ENCODE measurements at regions not wholly inside any gene's neighbourhood (a gene's known extent, or its start where the extent isn't known, plus 50 kb on each side); places are given as distances from the start of the nearest gene placed in this dataset.
A peak's percentile ranks its signal among the peaks of the same experiment; 100 is the strongest.
"Not testable (repeated sequence)": the region's sequence is repeated elsewhere in the genome, so short reads cannot be mapped to it uniquely, and the experiment has no call there.

DNA sequence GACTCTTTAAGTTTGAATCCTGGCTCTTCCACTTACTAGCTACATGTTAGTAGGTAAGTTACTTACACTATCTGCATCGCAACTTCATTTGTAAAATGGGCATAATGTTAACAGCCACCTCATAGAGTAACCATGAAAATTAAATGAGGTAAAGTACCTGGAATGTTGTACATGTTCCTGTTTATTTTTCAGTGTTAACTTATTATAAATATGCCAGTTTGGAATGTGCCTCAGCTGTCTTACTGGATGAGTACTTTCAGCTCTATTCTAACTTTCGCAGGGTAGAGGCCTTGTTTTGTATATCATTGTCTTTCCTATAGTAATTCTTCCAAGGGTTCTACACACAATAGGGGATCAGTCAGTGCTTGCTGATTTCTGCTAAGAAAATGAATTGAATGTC lies 167.4 kb downstream of the DUSP10 start:
- peak; percentile 57 for ATAC-seq
- no peak for DNase-seq
- peaks cover 22% of the 10 kb centered on the region for H3K4me1 ChIP-seq
- H3K4me3 ChIP-seq = no peak overlapping the region
- H3K36me3 ChIP-seq (replicated peaks in 1 of 2; ENCODE audit: insufficient read depth in 1 of 2, low read depth in 2 of 2) = no peaks in the 10 kb centered on the region
- peak overlapping the region in 1 of 4 donors; percentile 5 for H3K27ac ChIP-seq
- no peaks in the 10 kb centered on the region for H3K9me3 ChIP-seq
- no peaks in the 10 kb centered on the region for H3K27me3 ChIP-seq
- WGBS, 2 donors = 80 to 86% methylated on average over 2 of the region's 2 CpGs
- TF ChIP-seq, protein P1, sequence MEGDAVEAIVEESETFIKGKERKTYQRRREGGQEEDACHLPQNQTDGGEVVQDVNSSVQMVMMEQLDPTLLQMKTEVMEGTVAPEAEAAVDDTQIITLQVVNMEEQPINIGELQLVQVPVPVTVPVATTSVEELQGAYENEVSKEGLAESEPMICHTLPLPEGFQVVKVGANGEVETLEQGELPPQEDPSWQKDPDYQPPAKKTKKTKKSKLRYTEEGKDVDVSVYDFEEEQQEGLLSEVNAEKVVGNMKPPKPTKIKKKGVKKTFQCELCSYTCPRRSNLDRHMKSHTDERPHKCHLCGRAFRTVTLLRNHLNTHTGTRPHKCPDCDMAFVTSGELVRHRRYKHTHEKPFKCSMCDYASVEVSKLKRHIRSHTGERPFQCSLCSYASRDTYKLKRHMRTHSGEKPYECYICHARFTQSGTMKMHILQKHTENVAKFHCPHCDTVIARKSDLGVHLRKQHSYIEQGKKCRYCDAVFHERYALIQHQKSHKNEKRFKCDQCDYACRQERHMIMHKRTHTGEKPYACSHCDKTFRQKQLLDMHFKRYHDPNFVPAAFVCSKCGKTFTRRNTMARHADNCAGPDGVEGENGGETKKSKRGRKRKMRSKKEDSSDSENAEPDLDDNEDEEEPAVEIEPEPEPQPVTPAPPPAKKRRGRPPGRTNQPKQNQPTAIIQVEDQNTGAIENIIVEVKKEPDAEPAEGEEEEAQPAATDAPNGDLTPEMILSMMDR (IDR thresholded peaks at IDR 0.05) = no peak
- TF ChIP-seq POLR2A (IDR thresholded peaks at IDR 0.05) = no peak
- intact Hi-C loops (cut with DNase I) = no loop called here

DNA sequence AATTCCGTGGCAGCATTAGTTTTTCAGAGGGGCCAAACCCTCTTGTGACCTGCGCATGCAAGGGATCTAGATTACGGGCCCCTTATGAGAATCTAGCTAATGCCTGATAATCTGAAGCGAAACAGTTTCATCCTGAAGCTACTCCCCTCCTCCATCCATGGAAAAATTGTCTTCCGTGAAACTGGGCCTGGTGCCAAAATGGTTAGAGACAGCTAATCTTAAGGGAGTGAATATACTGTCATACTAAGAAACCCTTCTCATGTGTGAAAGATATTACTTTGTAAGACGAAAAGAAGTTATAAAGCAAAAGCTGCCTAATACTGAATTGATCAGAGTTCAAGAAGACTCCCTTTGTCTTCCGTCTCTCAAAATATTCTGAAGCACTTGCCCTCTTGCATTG lies 166.3 kb downstream of the DUSP10 start:
- no peak for ATAC-seq
- Histone ChIP-seq H3K9me3 (no peaks in the 10 kb centered on the region), H3K27me3 (no peaks in the 10 kb centered on the region), H3K36me3 (replicated peaks in 1 of 2; ENCODE audit: insufficient read depth in 1 of 2, low read depth in 2 of 2) (no peaks in the 10 kb centered on the region), H3K4me3 (no peak overlapping the region), H3K4me1 (peaks cover 22% of the 10 kb centered on the region), H3K27ac (no peak overlapping the region)
- TF ChIP-seq, protein P1 (IDR thresholded peaks at IDR 0.05) = no peak
- no peak for TF ChIP-seq POLR2A (IDR thresholded peaks at IDR 0.05)
- intact Hi-C loops (cut with DNase I) = no loop called here
- 75 to 80% methylated on average over 7 of the region's 7 CpGs for WGBS, 2 donors
- DNase-seq = no peak

DNA sequence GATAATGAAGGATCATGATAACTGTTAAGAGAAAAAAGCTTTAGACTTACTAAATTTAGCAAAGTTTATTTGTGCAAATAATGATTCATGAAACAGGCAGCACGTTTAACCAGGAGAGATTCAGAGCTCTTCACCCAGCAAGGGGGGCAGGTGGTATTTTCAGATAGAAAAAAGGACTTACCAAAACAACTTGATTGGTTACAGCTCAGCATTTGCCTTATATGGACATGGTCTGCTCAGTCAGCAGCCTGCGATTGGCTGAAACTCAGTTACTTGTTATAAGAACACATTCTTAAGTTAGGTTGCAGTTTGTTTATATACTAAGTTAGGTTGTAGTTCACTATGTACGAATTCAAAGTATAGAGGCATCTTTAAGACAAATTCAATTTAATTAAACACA lies 165.6 kb downstream of the DUSP10 start:
- intact Hi-C loops (cut with DNase I) = no loop called here
- no peaks in the 10 kb centered on the region for H3K27me3 ChIP-seq
- no peak for ATAC-seq
- H3K4me1 ChIP-seq = peaks cover 22% of the 10 kb centered on the region
- 51 to 60% methylated on average over 3 of the region's 3 CpGs for WGBS, 2 donors
- TF ChIP-seq, protein P1 (IDR thresholded peaks at IDR 0.05) = no peak
- TF ChIP-seq POLR2A (IDR thresholded peaks at IDR 0.05) = no peak
- no peak overlapping the region for H3K27ac ChIP-seq
- H3K4me3 ChIP-seq = no peak overlapping the region
- no peaks in the 10 kb centered on the region for H3K9me3 ChIP-seq
- H3K36me3 ChIP-seq (replicated peaks in 1 of 2; ENCODE audit: insufficient read depth in 1 of 2, low read depth in 2 of 2) = no peaks in the 10 kb centered on the region
- DNase-seq = no peak

DNA sequence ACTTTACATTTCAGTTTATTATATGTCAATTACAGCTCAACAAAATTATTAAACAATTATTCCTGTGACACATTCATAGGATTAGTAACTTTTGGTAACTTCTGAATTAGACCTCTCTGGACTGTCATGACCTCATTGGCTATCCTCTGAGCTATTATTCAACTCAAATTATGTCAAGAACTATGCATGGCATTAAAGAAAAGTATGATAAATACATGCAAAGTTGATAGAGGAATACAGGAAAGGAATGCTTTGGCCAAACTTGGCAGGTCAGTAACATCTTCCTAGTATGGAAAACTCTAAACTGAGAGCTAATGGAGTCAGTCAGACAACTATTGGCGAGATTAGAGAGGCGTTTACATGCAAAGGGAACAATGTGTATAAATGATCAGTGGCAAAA lies 158.4 kb downstream of the DUSP10 start:
- Histone ChIP-seq H3K4me3 (no peak overlapping the region), H3K27me3 (no peaks in the 10 kb centered on the region), H3K9me3 (no peaks in the 10 kb centered on the region), H3K36me3 (replicated peaks in 1 of 2; ENCODE audit: insufficient read depth in 1 of 2, low read depth in 2 of 2) (no peaks in the 10 kb centered on the region), H3K4me1 (no peaks in the 10 kb centered on the region), H3K27ac (no peak overlapping the region)
- DNase-seq = no peak
- intact Hi-C loops (cut with DNase I) = no loop called here
- WGBS, 2 donors = 75 to 83% methylated on average over 2 of the region's 2 CpGs
- no peak for ATAC-seq
- no peak for TF ChIP-seq POLR2A (IDR thresholded peaks at IDR 0.05)
- TF ChIP-seq, protein P1 (IDR thresholded peaks at IDR 0.05) = no peak

DNA sequence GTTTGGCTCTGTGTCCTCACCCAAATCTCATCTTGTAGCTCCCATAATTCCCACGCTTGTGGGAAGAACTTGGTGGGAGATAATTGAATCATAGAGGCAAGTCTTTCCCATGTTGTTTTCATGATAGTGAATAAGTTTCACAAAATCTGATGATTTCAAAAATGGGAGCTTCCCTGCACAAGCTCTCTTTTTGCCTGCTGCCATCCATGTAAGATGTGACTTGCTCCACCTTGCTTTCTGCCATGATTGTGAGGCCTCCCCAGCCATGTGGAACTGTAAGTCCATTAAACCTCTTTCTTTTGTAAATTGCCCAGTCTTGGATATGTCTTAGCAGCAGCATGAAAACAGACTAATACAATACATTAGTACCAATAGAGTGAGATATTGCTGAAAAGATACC lies 154.9 kb downstream of the DUSP10 start:
- H3K9me3 ChIP-seq; H3K4me3 ChIP-seq; DNase-seq; H3K27ac ChIP-seq; H3K4me1 ChIP-seq; H3K27me3 ChIP-seq; H3K36me3 ChIP-seq (replicated peaks in 1 of 2; ENCODE audit: insufficient read depth in 1 of 2, low read depth in 2 of 2); intact Hi-C loops (cut with DNase I); ATAC-seq: not testable (repeated sequence)
- whole genome bisulfite sequencing, 2 donors = 70 to 86% methylated on average over 1 of the region's 1 CpG

DNA sequence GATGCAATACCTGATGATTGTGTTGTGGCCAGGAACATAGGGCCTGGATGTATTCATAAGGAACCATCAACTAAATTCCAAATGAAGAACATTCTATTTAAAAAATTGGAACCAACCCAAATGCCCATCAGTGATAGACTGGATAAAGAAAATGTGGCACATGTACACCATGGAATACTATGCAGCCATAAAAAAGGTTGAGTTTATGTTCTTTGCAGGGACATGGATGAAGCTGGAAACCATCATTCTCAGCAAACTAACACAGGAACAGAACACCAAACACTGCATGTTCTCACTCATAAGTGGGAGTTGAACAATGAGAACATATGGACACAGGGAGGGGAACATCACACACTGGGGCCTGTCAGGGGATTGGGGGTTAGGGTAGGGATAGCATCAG lies 150.6 kb downstream of the DUSP10 start:
- DNase-seq; H3K9me3 ChIP-seq; H3K36me3 ChIP-seq (replicated peaks in 1 of 2; ENCODE audit: insufficient read depth in 1 of 2, low read depth in 2 of 2); H3K27ac ChIP-seq; intact Hi-C loops (cut with DNase I); H3K27me3 ChIP-seq; H3K4me3 ChIP-seq; ATAC-seq; H3K4me1 ChIP-seq: not testable (repeated sequence)

Measured in body of pancreas (tissue), 4 donors.